Caco-2 (cell line): ENCODE measurements at regions not wholly inside any gene's neighbourhood (a gene's known extent, or its start where the extent isn't known, plus 50 kb on each side); places are given as distances from the start of the nearest gene placed in this dataset.
A peak's percentile ranks its signal among the peaks of the same experiment; 100 is the strongest.

Source experiments
- BruUV-seq: library from RNA; stranded (reverse); fragments of 400-500 nt; replicated peaks from 2 replicates; lab custom pipeline; 2021; lab: Mats Ljungman, UMichigan
- CTCF ChIA-PET: fragments of 300-600 bp; sonication (Branson Sonifier 250); formaldehyde crosslinking; loops from one replicate; lab custom pipeline; 2022; ENCODE audit warnings: antibody characterized with exemption; lab: Charles Lee
- POLR2A ChIA-PET: fragments of 300-600 bp; sonication (Branson Sonifier 250); formaldehyde crosslinking; loops from one replicate; lab custom pipeline; 2022; ENCODE audit warnings: antibody characterized with exemption; lab: Charles Lee
- DNase-seq, 2 experiments: peaks; one replicate each; pipeline versions ENCODE4 v3.0.0 to v3.0.0-alpha.2; 2020 to 2022
- H3K27me3 ChIP-seq: replicated peaks from 2 replicates; pipeline ENCODE4 v1.6.0; 2011; ENCODE audit warnings: low read length; ENCODE audit not compliant: control insufficient read depth, insufficient read depth
- H3K36me3 ChIP-seq: 2 replicates; pipeline ENCODE4 v1.5.1; 2011; ENCODE audit warnings: low read length; ENCODE audit not compliant: control insufficient read depth, insufficient read depth
- H3K4me1 ChIP-seq: fragments of 250-450 bp; sonication (Bioruptor Pico); 2 replicates; pipeline ENCODE4 v1.5.1; 2020; ENCODE audit warnings: mild to moderate bottlenecking
- H3K4me3 ChIP-seq: 2 replicates; pipeline ENCODE4 v1.5.1; 2011; ENCODE audit warnings: low read depth, mild to moderate bottlenecking, control low read depth, low read length
- H3K9me3 ChIP-seq: fragments of 250-450 bp; sonication (Bioruptor Pico); 2 replicates; pipeline ENCODE4 v1.5.1; 2020; ENCODE audit warnings: mild to moderate bottlenecking, moderate library complexity
- H3K27ac Mint-ChIP-seq: one replicate; pipeline ENCODE4 v1.8.0; 2022; ENCODE audit warnings: mixed read lengths; ENCODE audit not compliant: unreplicated experiment
- H3K27me3 Mint-ChIP-seq: one replicate; pipeline ENCODE4 v1.8.0; 2022; ENCODE audit warnings: mixed read lengths; ENCODE audit not compliant: insufficient read depth, unreplicated experiment
- H3K36me3 Mint-ChIP-seq: one replicate; pipeline ENCODE4 v1.8.0; 2022; ENCODE audit warnings: mild to moderate bottlenecking, mixed read lengths; ENCODE audit not compliant: insufficient read depth, unreplicated experiment
- H3K4me1 Mint-ChIP-seq: one replicate; pipeline ENCODE4 v1.8.0; 2022; ENCODE audit warnings: low read depth, mixed read lengths; ENCODE audit not compliant: unreplicated experiment
- H3K4me3 Mint-ChIP-seq: one replicate; pipeline ENCODE4 v1.8.0; 2022; ENCODE audit warnings: mild to moderate bottlenecking, moderate library complexity, mixed read lengths; ENCODE audit not compliant: unreplicated experiment
- H3K9me3 Mint-ChIP-seq: one replicate; pipeline ENCODE4 v1.8.0; 2022; ENCODE audit warnings: mixed read lengths; ENCODE audit not compliant: unreplicated experiment
- intact Hi-C: fragments of 100-400 bp; cut with micrococcal nuclease; formaldehyde crosslinking; loops from one replicate; pipeline ENCODE4 v1.10.0; 2022; ENCODE audit not compliant: unreplicated experiment
- TF ChIP-seq, protein P1 (sequence below), 2 experiments: fragments of 200-600 bp in 1 of 2; IDR thresholded peaks; 1 replicate in 1 of 2; 2 replicates in 1 of 2; pipeline versions ENCODE4 v1.5.1 to v1.8.0; 2011 to 2022; ENCODE audit warnings: antibody characterized with exemption in 1 of 2, control low read depth in 1 of 2, inconsistent platforms in 1 of 2, low read depth in 1 of 2, low read length in 1 of 2, mild to moderate bottlenecking in 1 of 2, moderate library complexity in 1 of 2; ENCODE audit not compliant: insufficient read depth in 1 of 2, severe bottlenecking in 1 of 2, unreplicated experiment in 1 of 2

DNA sequence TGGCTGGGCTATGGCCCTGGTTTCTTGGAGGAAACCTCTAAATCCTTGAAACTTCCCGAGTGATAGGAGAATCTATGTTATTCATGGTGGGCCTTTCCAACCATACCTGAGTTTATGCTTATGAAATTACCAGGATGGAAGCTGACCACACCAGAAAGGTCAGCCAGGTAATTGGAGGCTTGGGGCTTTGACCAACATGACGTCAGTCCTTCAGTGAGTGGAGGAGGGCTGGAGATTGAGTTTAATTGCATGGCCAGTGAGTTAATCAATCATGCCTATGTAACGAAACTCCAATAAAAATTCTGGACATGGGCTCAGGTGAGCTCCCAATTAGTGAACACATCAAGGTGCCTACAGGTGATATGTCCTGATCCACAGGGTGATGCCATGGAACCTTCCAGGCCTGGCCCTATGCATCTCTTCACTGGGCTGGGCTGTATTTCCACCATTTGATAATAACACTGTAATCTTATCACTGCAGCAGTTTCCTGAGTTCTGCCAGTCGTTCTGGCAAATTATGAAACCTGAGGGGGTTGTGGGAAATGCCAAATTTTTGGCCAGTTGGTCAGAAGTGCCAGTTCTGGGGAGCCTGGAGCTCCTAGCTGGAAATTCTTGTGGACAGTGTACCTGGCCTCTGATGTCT is 106.5 kb downstream of the CDH26 start:
- POLR2A ChIA-PET: no interaction called here
- Mint-ChIP-seq H3K27ac (no peak overlapping the region), H3K36me3 (no peaks in the 10 kb centered on the region), H3K4me1 (no peaks in the 10 kb centered on the region), H3K4me3 (no peak overlapping the region), H3K9me3 (no peaks in the 10 kb centered on the region), H3K27me3 (peaks cover 22% of the 10 kb centered on the region)
- Histone ChIP-seq H3K27me3 (peaks cover 6% of the 10 kb centered on the region), H3K9me3 (no peaks in the 10 kb centered on the region; the same call in 1 of the 2 replicates), H3K4me3 (no peak overlapping the region), H3K36me3 (no peaks in the 10 kb centered on the region), H3K4me1 (no peaks in the 10 kb centered on the region)
- intact Hi-C loops: no loop called here
- TF ChIP-seq, protein P1, sequence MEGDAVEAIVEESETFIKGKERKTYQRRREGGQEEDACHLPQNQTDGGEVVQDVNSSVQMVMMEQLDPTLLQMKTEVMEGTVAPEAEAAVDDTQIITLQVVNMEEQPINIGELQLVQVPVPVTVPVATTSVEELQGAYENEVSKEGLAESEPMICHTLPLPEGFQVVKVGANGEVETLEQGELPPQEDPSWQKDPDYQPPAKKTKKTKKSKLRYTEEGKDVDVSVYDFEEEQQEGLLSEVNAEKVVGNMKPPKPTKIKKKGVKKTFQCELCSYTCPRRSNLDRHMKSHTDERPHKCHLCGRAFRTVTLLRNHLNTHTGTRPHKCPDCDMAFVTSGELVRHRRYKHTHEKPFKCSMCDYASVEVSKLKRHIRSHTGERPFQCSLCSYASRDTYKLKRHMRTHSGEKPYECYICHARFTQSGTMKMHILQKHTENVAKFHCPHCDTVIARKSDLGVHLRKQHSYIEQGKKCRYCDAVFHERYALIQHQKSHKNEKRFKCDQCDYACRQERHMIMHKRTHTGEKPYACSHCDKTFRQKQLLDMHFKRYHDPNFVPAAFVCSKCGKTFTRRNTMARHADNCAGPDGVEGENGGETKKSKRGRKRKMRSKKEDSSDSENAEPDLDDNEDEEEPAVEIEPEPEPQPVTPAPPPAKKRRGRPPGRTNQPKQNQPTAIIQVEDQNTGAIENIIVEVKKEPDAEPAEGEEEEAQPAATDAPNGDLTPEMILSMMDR (IDR thresholded peaks at IDR 0.05; ENCODE audit: insufficient read depth in 1 of 2, low read depth in 1 of 2, low read length in 1 of 2, severe bottlenecking in 1 of 2, unreplicated experiment in 1 of 2): no peak
- DNase-seq: peak in 1 of 2 experiments; percentile 8
- BruUV-seq: no TSS peak
- CTCF ChIA-PET: interaction anchor here (0.6 kb wide), 1 partner anchor 202 kb away, joined by 3 read pairs; no protein-coding TSS in a partner anchor

DNA sequence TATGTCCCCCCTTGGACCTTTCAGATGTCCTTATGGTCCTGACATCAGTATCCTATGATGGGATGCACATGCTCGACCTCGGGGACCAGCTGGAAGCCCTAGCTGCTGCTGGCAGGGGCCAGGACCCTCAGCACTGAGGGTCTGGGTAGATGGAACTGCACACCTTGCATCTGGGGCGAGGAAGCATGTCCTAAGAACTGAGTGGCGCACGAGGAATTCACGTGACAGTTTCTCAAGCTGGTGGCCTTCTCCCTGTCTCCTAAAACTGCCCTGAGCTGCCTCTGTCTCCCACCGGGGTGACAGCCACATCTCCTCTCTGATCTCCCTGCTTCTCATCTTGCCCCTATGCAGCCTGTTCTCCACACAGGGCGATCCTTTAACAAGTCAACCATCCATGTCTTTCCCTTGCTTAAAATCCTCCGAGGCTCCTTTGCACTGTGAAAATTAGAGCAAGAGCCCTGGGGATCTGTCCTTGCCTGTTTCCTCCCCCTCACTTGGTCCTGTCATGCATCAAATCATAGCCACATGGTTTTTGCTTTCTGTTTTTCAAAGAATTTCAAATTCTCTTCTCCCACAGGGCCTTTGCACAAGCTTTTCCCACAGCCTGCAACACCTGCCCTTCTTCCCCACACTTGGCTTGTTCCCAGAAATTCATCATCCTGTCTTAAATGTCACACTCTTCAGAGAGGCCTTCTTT is 107.7 kb downstream of the CDH26 start:
- Histone ChIP-seq H3K36me3 (no peaks in the 10 kb centered on the region), H3K4me3 (no peak overlapping the region), H3K4me1 (no peaks in the 10 kb centered on the region), H3K9me3 (no peaks in the 10 kb centered on the region; the same call in 1 of the 2 replicates), H3K27me3 (peaks cover 6% of the 10 kb centered on the region)
- Mint-ChIP-seq H3K36me3 (no peaks in the 10 kb centered on the region), H3K9me3 (no peaks in the 10 kb centered on the region), H3K27me3 (peaks cover 23% of the 10 kb centered on the region), H3K4me1 (no peaks in the 10 kb centered on the region), H3K4me3 (no peak overlapping the region), H3K27ac (no peak overlapping the region)
- intact Hi-C loops: no loop called here
- TF ChIP-seq, protein P1 (IDR thresholded peaks at IDR 0.05; ENCODE audit: insufficient read depth in 1 of 2, low read depth in 1 of 2, low read length in 1 of 2, severe bottlenecking in 1 of 2, unreplicated experiment in 1 of 2): no peak
- DNase-seq: peak in 1 of 2 experiments; percentile 27
- POLR2A ChIA-PET: no interaction called here
- CTCF ChIA-PET: interaction anchor here (1.8 kb wide), 1 partner anchor 9 kb away, joined by 3 read pairs; no protein-coding TSS in a partner anchor
- BruUV-seq: no TSS peak

DNA sequence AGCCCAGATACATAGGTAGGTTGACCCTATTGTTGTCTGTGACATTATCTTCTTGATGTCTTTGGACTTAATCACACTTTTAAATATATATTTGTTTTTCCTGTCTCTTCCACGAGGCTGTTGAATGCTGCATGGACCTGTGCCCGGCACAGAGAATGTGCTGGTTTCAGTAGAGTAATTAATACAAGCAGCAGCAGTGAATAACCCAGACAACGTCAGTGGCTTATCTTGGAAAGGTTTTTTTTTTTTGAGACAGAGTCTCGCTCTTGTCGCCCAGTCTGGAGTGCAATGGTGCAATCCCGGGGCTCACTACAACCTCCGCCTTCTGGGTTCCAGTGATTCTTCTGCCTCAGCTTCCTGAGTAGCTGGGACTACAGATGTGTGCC is 108.2 kb downstream of the CDH26 start:
- H3K36me3 ChIP-seq: no peaks in the 10 kb centered on the region
- no peak overlapping the region for H3K4me3 ChIP-seq
- Mint-ChIP-seq H3K27me3 (peaks cover 26% of the 10 kb centered on the region), H3K4me3 (no peak overlapping the region), H3K4me1 (no peaks in the 10 kb centered on the region), H3K9me3 (no peaks in the 10 kb centered on the region), H3K36me3 (no peaks in the 10 kb centered on the region), H3K27ac (no peak overlapping the region)
- TF ChIP-seq, protein P1 (IDR thresholded peaks at IDR 0.05; ENCODE audit: insufficient read depth in 1 of 2, low read depth in 1 of 2, low read length in 1 of 2, severe bottlenecking in 1 of 2, unreplicated experiment in 1 of 2): no peak
- no peaks in the 10 kb centered on the region for H3K4me1 ChIP-seq
- intact Hi-C loops: no loop called here
- H3K9me3 ChIP-seq: no peaks in the 10 kb centered on the region; the same call in 1 of the 2 replicates
- peaks cover 6% of the 10 kb centered on the region for H3K27me3 ChIP-seq
- no peak for DNase-seq
- no TSS peak for BruUV-seq
- ChIA-PET CTCF (interaction anchor here (0.6 to 1.8 kb wide), 2 partner anchors 9 to 463 kb away, joined by 3 read pairs; no protein-coding TSS in a partner anchor), POLR2A (no interaction called here)
